ENCODE measurements at regions not wholly inside any gene's neighbourhood (a gene's known extent, or its start where the extent isn't known, plus 50 kb on each side); places are given as distances from the start of the nearest gene placed in this dataset.

- no peak for DNase-seq (ENCODE audit: low read depth in 2 of 2)
These were observed 145.6 kb downstream of the ZBTB18 start for GRCh38 chr1:244196571-244197285.

- DNase-seq (ENCODE audit: low read depth in 2 of 2), result no peak
These were observed 146.8 kb downstream of the ZBTB18 start for GRCh38 chr1:244197851-244198375.

- no peak for DNase-seq (ENCODE audit: low read depth in 2 of 2)
These were observed 148.8 kb downstream of the ZBTB18 start for GRCh38 chr1:244199902-244200301.

GRCh38 chr1:244200596-244200995 is 149.5 kb downstream of the ZBTB18 start:
- no peak for DNase-seq (ENCODE audit: low read depth in 2 of 2)

GRCh38 chr1:244201750-244202149 is 150.7 kb downstream of the ZBTB18 start:
- no peak for DNase-seq (ENCODE audit: low read depth in 2 of 2)

GRCh38 chr1:244204004-244204403 is 152.9 kb downstream of the ZBTB18 start:
- DNase-seq (ENCODE audit: low read depth in 2 of 2), result no peak

GRCh38 chr1:244205171-244205570 is 154.1 kb downstream of the ZBTB18 start:
- DNase-seq (ENCODE audit: low read depth in 2 of 2), result no peak

- DNase-seq (ENCODE audit: low read depth in 2 of 2), result no peak
These were observed 154.8 kb downstream of the ZBTB18 start for GRCh38 chr1:244205906-244206305.

- DNase-seq (ENCODE audit: low read depth in 2 of 2), result no peak
These were observed 156.2 kb downstream of the ZBTB18 start for GRCh38 chr1:244207042-244207934.

- DNase-seq (ENCODE audit: low read depth in 2 of 2), result no peak
These were observed 156.8 kb downstream of the ZBTB18 start for GRCh38 chr1:244207935-244208244.

GRCh38 chr1:244209955-244210354 is 158.9 kb downstream of the ZBTB18 start:
- no peak for DNase-seq (ENCODE audit: low read depth in 2 of 2)

GRCh38 chr1:244210884-244211558 is 159.9 kb downstream of the ZBTB18 start:
- DNase-seq (ENCODE audit: low read depth in 2 of 2), result no peak

GRCh38 chr1:244211559-244211944 is 160.5 kb downstream of the ZBTB18 start:
- no peak for DNase-seq (ENCODE audit: low read depth in 2 of 2)

- no peak for DNase-seq (ENCODE audit: low read depth in 2 of 2)
These were observed 161.1 kb downstream of the ZBTB18 start for GRCh38 chr1:244212219-244212618.

GRCh38 chr1:244212797-244213475 is 161.9 kb downstream of the ZBTB18 start:
- no peak for DNase-seq (ENCODE audit: low read depth in 2 of 2)

GRCh38 chr1:244214009-244214967 is 163.2 kb downstream of the ZBTB18 start:
- DNase-seq (ENCODE audit: low read depth in 2 of 2), result no peak

GRCh38 chr1:244216836-244217235 is 165.8 kb downstream of the ZBTB18 start:
- no peak for DNase-seq (ENCODE audit: low read depth in 2 of 2)

GRCh38 chr1:244217711-244218110 is 166.6 kb downstream of the ZBTB18 start:
- no peak for DNase-seq (ENCODE audit: low read depth in 2 of 2)

GRCh38 chr1:244218220-244218619 is 167.1 kb downstream of the ZBTB18 start:
- no peak for DNase-seq (ENCODE audit: low read depth in 2 of 2)

- no peak for DNase-seq (ENCODE audit: low read depth in 2 of 2)
These were observed 168.1 kb downstream of the ZBTB18 start for GRCh38 chr1:244219149-244219548.

- no peak for DNase-seq (ENCODE audit: low read depth in 2 of 2)
These were observed 168.7 kb downstream of the ZBTB18 start for GRCh38 chr1:244219802-244220201.
